HFF-Myc (cell line): ENCODE measurements at regions not wholly inside any gene's neighbourhood (a gene's known extent, or its start where the extent isn't known, plus 50 kb on each side); places are given as distances from the start of the nearest gene placed in this dataset.

Experiments
- DNase-seq: peaks from one replicate; pipeline ENCODE4 v3.0.0-alpha.2; 2011; ENCODE audit warnings: low read depth; ENCODE audit errors: extremely low read depth
- H3K4me3 ChIP-seq: replicated peaks from 2 replicates; pipeline ENCODE4 v1.5.1; 2011; ENCODE audit warnings: low read depth, mild to moderate bottlenecking, control low read depth, low read length
- CTCF ChIP-seq: IDR thresholded peaks from 2 replicates; pipeline ENCODE4 v1.5.1; 2012; ENCODE audit warnings: mild to moderate bottlenecking, low read depth, low read length, control low read depth; ENCODE audit errors: missing control alignments

DNA sequence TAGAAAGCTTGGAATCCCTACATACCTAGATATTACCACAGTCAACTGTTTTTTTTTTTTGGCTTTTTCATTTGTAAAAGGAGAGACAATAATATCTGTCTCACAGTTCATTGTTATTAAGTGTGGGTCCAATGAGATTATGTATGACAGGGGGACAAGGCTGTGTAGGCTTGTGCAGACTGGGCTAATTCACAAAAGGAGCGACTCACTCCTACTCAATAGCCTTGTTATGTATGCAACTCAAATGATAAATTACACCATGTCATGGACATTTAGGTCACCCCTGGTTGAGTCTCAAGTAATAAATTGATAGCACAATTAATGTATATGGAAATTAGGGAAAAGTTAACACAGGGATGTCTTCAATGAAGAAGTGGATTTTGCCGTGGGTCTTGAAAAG, 208.2 kb upstream of the MAP3K7 start:
- no peak overlapping the region for H3K4me3 ChIP-seq
- no peak for TF ChIP-seq CTCF
- no peak for DNase-seq

DNA sequence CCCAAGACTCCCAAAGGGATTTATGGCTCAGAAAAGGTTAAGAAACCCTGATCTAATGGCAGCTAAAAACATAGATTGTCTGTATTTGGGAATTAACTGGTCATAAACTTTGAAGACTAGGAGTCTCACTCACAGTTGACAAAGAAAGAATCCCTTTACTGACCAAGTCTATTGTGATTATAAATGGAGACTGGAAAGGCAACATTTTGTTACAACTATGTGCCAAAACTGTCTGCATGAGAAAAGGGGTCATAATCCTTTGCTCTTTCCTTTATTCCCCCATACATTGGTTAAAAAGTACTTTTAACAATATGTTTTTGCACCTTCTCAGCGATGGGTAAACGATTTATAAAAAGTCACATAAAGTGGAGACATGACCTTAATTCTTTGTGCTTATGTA, 206.9 kb upstream of the MAP3K7 start:
- DNase-seq = no peak
- no peak overlapping the region for H3K4me3 ChIP-seq
- TF ChIP-seq CTCF = no peak

GRCh38 chr6:90790696-90791095, 203.8 kb upstream of the MAP3K7 start:
- no peak for TF ChIP-seq CTCF
- peak; percentile 1 for DNase-seq
- H3K4me3 ChIP-seq = no peak overlapping the region

GRCh38 chr6:90790058-90790457, 203.2 kb upstream of the MAP3K7 start:
- H3K4me3 ChIP-seq = no peak overlapping the region
- TF ChIP-seq CTCF = no peak
- no peak for DNase-seq

DNA sequence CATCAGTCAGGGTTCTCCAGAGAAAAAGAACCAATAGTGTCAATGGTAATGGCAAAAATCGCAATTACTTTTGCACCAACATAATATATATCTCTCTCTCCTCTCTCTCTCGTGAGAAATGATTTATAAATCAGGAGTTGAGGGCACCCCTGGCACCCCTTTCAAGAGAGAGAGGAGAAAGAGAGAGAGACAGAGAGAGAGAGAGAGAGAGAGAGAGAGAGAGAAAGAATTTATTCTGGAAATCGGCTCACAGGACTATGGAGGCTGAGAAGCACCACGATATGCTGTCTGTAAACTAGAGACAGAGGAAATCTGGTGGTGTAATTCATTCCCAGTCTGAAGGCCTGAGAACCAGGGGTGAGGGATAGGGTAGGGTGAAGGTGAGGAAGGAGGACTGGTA, 201.9 kb upstream of the MAP3K7 start:
- H3K4me3 ChIP-seq = no peak overlapping the region
- no peak for DNase-seq
- no peak for TF ChIP-seq CTCF

GRCh38 chr6:90787446-90787845, 200.6 kb upstream of the MAP3K7 start:
- H3K4me3 ChIP-seq = no peak overlapping the region
- TF ChIP-seq CTCF = no peak
- no peak for DNase-seq

GRCh38 chr6:90780778-90781177, 193.9 kb upstream of the MAP3K7 start:
- H3K4me3 ChIP-seq = no peak overlapping the region
- DNase-seq = no peak
- TF ChIP-seq CTCF = no peak
